ENCODE measurements at regions not wholly inside any gene's neighbourhood (a gene's known extent, or its start where the extent isn't known, plus 50 kb on each side); places are given as distances from the start of the nearest gene placed in this dataset.
"Not testable (repeated sequence)": the region's sequence is repeated elsewhere in the genome, so short reads cannot be mapped to it uniquely, and the experiment has no call there.

DNA sequence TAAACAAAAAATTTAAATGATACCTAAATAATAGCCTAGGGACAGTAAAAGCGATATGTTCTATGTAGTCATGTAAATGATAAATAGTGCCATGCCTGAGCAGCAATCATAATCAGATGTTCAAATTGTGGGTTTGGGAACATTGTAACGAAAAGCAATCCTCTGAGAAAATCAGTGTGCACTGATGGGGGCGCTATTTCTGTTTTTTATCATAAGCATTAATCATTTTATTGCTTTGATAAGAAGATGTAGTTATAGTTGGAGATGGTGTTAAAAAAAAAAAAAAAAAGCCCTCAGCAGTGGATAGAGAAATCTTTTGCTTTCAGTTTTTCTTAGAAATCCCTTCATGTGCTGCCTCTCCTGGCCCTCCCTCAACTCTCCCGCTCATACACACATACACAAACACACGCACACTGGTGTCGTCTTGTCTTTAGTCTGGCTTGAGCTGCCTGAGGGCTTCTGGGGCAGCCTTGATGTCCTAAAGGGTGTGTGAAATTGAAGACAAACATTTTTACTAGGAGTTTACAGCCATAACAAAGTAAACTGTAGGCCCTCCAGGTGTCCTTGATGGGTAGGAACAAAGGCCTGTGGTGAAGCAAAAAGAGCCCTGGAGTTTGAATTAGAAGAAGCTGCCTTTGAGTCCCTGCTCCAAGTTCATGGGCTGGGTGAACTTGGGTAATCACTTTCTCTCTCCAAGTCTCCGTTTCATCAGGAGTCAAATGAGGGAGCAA, 428.1 kb downstream of the SOX2 start:
- no peak for DNase-seq

DNA sequence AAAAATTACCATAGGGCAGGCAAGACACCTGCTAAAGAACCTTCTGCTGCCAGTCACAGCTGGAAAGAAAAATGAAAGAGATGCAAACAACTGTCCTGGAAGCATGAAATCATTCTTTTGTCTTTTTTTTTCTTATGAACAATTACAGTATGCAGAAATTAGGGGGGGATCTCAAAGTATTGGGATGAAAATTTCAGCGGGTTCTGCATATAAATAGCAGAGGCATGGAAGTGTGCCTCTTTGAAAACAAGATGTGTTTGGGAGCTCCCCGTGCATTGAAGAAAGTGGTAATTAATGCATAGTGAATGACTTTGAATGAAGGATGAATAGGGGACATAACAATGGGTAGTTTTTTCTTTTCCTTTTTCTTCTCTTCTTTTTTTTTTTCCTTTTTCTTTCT, 431.2 kb downstream of the SOX2 start:
- no peak for DNase-seq

DNA sequence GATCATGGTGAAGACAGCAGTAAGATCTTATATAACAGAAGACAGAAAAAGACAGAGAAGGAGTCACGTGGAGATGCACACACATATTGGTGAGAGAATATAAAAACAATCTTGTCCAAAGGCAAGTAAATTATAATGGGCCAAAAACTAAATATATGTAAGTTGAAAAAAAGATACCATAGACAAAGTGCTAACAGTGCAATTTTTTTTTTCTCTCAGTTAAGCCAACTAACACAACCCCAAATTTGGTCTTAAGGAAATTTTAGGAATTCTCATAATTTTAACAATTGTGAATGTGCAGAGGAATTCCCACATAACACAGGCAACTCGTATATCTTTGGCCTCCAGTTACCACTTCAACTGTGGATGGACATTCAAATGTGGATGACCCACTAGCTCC, 432.2 kb downstream of the SOX2 start:
- no peak for DNase-seq

DNA sequence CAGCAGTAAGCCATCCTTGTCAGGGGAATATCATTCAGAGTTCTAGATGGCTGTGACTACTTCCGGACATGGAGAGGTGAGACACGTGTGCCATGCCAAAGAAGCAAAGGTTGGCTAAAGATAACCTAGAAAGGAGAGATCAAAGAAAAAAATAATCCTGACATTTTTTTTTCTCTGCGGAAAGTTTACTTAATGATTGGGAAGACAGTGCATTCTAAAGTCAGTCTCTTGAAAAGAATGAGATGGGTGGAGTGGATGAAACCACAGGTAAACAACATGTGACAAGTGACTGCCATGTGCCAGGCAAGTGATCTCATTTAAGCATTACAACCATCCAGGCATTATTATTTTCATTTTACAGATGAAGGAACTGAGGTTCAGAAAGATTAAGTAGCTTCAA, 436.6 kb downstream of the SOX2 start:
- DNase-seq: no peak

DNA sequence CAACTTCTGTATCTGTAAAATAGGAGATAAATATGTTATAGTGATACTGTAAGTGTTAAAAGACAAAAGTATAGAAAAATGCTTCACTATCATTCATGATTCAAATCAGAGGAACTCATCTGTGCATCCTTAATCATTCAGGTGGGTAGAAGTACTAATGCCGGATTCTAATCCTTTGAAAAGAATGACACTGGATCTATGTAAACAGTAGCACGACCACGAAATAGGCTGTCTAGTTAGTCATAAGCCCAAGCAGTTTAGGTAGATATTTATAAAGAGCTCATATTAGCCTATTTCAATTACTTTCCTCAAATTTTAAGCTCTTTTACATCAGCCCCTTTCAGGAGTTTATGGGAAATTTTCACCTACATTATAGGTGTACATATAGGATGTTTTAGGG, 437.9 kb downstream of the SOX2 start:
- no peak for DNase-seq

DNA sequence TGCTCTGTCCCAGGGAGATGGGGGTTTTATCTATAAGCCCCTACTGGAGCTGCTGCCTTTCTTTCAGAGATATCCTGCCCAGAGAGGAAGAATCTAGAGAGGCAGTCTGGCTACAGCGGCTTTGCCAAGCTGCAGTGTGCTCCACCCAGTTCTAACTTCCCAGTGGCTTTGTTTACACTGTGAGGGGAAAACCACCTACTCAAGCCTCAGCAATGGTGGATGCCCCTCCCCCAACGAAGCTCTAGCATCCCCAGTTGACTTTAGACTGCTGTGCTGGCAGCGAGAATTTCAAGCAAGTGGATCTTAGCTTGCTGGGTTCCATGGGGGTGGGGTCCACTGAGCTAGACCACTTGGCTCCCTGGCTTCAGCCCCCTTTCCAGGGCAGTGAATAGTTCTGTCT, 444.6 kb downstream of the SOX2 start:
- DNase-seq: not testable (repeated sequence)

DNA sequence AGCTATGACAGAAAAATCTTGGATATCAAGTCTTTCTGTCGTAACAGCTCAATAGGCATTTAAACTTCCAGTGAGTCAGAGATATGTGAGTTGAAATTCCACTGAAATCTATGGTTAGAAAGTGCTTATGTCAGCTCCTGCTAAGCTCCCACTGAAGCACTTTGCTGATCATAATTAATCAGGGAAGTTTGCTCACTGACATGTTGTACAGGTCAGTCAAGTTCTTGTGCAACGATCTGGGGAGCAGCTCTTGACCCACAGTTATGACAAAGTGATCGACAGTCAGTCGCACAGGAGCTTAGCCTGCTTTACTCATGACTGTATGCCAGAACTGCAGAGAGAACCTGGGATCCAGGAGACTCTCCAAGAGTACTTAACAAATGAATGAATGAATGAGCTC, 453.5 kb downstream of the SOX2 start:
- DNase-seq: no peak

DNA sequence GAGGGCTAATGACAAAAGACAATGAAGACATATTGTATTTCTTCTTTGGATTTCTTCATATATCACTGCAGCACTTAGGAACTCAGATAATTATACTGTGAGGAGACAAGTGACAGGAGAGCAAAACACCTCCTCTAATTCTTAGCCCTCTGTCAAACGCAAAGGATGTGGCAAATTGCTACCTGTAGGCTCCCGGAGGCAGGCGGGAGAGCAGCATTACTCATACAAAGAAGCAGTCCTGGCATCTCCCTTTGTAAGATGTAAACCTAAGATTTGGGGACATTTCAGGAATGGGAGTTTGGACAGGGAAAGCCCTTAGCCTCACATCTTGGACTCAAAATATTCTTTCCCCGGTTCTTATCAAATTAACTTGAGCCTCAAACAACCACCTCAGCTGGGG, 460.8 kb downstream of the SOX2 start:
- DNase-seq: no peak

DNA sequence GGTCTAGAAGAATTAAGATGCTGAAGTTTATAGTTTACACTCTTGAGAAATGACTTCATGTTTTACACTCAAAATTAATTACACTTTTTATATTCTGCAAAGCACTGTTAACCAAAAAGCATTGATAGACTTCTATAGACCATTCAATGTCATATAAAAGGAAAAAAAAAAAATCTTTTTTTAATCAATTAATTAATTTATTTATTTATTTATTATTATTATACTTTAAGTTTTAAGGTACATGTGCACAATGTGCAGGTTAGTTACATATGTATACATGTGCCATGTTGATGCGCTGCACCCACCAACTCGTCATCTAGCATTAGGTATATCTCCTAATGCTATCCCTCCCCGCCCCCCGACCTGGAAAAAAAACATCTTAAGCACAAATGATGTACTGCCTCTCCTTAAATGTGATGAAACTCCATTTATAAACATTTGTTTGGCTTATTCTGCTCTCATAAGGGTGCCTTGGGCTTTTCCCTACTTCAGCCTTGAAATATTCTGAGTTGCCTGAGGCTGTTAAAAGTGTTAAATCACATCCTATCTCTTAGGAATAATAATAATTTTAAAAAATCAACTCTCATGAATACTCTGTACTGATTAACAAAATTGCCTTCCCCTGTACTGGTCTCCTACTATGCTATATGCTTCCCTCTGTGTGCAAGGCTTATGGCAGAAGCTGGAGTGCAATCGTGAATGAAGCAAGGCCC, 466.9 kb downstream of the SOX2 start:
- DNase-seq: no peak

DNA sequence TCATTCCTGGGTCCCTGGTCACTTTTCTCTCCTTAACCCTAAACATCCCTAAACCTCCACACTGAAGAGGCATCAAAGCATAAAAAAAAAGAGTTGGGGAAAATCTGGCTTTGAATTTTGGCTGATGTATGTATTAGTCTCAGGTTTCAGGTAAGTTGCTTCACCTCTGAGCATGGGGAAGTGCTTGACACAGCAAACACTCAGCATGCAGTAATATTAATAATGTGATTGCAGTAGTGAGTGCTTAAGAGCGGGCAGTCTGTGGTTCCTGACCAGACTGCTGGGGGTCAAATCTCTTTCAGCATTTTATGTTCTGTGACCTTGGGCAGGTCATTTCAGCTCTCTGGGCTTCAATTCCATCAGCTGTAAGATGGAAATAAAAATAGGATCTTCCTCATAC, 467.9 kb downstream of the SOX2 start:
- no peak for DNase-seq

DNA sequence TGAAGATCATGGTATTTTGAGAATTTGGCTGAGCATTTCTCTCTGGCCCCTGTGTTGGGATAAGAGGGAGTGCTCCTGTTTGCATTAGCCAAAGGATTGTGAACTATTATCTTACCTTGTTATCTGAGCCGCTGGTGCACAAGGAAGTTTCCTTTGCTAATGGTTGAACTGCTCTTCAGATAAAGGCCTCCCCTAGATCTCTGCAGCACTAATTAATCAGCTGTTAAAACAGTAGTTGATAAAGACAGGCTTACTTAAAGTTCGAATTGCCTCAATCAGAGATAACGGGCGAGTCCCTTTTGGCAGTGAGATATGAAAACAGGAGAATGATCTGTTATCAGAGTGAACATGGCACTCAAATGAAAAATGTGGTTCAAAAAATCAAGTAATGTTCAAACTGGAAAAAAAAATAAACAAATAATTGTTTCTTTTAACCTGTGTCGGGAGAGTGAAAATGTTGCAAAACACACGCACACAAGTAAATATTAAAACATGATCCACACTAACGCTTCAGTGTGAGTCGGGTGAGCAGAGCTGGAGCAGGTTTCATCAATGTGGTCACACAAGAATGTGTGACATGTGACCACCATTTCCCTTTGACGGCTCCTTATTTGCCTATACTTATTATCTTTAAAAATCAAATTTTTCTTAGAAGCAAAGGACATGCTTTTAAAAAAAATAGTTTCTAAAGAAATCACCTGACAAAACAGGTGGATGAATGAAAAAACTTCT, 469.1 kb downstream of the SOX2 start:
- no peak for DNase-seq

DNA sequence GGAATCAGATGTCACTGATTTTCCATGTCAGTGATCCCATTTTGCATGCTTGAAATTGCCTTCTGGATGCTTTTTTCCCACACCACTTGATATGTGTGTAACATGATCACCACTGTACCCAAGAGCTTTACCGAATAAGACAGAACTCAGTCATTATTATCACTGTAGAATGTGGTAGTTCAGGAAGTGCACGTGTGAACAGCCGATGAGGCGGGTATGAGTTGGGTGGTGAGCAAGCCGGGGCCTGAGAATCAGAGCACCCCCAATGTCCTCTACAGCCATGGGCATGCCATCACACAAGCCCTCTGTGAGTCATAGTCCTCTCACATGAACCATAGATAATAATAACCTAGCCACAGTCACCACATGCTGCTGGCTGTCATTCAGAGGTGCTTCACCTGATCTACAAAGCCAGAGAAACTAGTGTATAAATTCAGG, 470.8 kb downstream of the SOX2 start:
- DNase-seq: no peak

DNA sequence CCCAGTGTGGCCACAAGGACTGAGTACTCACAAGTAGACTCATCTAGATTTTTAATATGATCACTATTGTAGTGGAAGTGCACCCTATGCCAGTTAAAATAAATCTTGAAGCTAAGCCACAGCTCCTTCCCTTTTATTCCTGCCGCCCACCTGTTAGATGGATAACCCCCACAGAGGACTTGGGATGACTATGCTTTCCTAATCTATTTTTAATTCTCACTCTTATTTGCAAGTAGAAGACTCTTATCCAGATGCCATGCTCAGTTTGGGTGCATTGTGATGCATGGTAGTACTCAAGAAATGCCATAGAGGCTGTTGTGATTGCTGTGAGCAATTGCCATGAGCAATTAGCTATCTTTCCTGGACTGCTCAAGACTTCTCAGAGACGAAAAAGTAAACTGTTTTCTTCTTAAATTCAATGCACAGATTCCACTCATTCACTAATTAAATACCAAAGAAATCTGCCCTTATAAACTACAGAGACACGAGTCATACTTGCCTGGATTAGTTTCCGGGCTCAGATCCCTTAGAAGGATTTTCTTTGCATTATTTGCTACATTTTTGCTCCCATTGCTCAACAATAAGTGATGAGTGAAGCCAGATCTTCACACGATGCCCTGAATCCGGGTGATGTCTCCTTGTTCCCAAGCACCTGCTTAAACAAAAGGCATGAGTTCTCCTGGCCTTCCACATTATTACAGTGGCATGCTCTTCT, 472.1 kb downstream of the SOX2 start:
- no peak for DNase-seq

DNA sequence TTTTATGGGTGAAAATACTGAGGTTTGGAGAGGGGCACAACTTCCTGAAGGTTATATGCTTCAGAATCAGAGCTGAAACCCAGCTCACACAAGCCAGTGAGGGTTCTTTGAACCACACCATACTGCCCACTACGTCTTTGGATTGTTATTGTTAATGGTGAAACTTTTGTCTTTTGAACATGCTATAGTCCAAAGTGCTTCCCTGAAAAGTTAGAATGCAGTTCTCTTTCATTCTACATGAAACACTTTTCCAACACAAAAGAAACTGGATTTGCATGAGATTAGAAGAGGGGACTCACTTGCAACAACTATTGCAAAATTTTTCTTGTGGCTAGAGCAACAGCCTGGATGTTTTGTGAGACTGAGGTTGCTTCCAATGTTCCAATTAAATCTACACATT, 473.6 kb downstream of the SOX2 start:
- DNase-seq: no peak

DNA sequence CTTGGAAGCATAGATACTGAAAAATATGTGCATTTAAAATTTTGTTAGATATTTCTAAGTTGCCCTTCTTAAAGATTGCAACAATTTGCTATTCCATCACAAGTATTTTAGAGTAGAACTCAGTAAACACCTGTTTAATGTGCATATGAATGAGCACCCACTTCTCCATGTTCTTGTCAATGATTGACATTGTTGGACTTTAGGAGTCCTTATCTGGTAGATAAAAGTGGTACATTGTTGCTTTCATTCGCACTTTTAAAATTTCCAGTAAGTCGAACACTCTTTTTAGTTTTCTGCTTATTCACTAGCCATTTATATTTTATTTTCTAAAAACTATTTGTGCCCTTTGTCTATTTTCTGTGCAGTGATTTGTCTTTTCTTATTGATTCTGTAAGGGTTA, 478.3 kb downstream of the SOX2 start:
- no peak for DNase-seq

DNA sequence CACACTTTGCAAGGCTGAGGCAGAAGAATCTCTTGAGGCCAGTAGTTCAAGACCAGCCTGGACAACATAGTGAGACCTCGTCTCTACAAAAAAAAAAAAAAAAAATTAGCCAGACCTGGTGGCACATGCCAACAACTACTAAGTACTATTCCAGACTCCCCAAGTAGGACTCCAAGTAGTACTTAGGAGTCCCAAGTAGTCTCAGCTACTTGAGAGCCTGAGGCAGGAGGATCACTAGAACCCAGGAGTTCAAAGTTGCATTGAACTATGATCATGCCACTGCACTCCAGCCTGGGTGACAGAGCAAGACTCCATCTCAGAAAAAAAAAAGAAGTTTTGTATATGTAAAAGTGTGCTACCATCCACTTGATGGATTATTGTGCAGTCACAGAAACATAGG, 486.6 kb downstream of the SOX2 start:
- DNase-seq: no peak

DNA sequence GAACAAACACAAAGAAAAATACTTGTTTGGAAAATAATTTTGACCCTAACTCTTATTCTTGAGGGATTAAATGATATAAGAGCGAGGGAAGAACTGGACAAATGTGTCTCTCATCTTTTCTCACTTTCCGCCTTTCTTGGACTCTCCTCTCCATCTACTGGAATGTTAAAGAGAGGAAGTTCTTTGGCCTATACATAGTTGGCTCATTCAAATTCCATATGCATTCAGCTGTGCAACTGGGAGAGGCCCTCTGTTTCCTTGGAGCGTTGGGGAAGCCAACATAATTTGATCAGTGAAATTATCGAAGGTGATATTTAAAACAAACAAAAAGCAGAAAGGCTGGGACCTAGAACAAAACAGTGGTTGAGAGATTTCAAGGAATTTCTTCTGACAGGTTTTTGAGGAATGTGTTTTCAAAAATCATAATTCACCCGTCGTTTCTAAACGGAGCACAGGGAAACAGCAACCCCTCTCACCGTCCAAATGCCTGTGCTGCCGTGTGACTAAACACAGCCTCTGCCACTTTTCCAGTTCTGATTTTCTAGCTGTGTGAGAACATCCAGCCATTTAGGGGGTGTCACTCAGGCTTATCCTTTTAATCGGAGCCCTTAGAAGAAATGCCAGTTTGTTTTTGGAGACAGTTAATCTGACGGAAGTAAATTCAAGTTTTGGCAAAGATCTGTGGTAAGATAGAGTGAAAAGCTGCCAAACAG, 489.9 kb downstream of the SOX2 start:
- no peak for DNase-seq

DNA sequence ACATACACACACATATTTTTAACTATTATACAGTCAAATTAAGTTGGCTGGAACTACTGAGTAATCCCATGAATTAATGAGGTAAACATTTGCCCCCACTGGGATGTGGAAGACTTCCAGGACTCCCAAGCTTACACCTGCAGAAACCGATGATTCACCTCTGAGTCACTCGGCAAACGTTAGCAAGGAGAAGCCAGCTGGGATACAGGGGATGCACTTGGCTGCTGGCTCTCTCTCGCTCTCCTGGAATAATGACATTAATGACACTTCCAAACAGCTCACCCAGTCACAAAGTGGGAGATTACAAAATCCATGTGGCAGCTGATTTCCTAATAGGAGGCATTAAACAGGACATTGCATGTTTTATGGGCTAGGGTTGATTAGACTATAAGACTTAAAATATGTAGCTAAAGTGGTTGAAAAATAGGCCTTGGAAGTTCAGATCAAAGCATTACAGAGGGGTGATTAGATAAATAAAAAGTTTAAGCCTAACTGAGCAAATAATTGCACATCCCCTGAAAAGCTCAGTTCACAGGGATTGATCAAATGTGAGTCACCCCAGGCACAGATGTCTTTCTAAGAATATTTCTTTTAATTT, 500.9 kb downstream of the SOX2 start:
- peak; percentile 38 for DNase-seq

DNA sequence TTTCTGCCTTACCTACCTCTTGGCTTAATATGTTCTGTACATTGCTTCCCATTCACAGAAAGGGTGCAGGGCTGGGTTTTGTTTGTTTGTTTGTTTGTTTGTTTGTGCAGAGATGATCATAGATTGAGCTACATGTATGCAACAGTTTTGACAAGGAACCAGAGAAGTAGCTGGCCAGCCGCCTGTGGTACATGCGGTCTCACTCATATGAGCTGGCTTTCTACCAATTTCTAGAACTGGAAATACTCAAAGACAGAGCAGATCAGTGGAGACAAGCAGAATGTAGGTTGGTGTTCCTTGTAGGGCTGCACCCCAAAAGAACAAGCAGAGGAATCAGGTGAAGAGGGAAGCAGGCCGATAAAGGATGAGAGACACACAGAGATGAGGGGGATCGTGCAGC, 502.7 kb downstream of the SOX2 start:
- DNase-seq: no peak

DNA sequence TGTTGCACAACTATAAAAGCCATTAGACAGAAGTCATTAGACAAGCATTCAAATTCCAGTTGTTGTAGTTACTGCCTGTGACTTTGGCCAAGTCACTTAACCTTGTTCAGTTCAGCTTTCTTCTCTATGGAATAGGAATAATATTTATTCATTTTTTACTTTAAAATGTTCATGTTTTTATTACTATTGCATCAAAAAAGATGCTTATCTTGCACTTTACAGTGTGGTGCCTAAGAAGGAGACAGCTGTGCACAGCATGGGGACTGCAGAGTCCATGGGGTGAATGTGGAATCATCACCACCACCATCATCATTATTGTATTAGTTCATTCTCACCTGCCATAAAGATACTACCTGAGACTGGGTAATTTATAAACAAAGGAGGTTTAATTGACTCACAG, 504.2 kb downstream of the SOX2 start:
- no peak for DNase-seq

DNA sequence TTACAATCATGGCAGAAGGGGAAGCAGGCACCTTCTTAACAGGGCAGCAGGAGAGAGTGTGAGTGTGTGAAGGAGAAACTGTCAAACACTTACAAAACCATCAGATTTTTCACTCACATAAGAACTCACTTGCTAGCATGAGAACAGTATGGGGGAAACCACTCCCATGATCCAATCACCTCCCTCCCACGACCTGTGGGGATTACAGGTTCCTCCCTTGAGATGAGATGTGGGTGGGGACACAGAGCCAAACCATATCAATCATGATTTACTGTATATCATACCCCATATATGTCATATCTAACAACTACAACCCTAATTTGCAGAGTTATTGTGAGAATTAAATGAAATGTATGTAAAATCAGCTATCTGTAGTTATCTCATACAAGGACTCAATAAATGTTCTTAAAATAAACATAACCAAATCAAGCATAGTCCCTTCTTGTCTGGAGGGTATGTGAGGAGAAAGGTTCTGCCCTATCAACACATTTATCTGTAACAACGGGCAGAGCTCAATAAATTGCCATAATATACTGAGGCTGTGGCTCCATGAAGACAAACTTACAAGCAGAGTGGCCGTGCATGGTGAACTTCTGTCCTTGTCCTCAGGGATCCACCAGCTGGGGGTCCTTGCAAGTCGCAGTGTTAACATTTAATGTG, 504.7 kb downstream of the SOX2 start:
- DNase-seq: no peak
